ENCODE measurements at regions not wholly inside any gene's neighbourhood (a gene's known extent, or its start where the extent isn't known, plus 50 kb on each side); places are given as distances from the start of the nearest gene placed in this dataset.

- in situ Hi-C loops (cut with HindIII; ENCODE audit: low pct_unique_long_range_greater_than_20kb, low sequenced_read_pairs): no loop called here
- DNase-seq (ENCODE audit: low read depth): no peak
Observed at GRCh38 chr7:46719616-46720015, 798.5 kb upstream of the IGFBP3 start.

GRCh38 chr7:46716926-46717325 is 795.9 kb upstream of the IGFBP3 start:
- in situ Hi-C loops (cut with HindIII; ENCODE audit: low pct_unique_long_range_greater_than_20kb, low sequenced_read_pairs): no loop called here

GRCh38 chr7:46715579-46715978 is 794.5 kb upstream of the IGFBP3 start:
- no peak for DNase-seq (ENCODE audit: low read depth)
- in situ Hi-C loops (cut with HindIII; ENCODE audit: low pct_unique_long_range_greater_than_20kb, low sequenced_read_pairs): no loop called here

More at GRCh38 chr7:46716926-46717325, 795.9 kb upstream of the IGFBP3 start:
- no peak for DNase-seq (ENCODE audit: low read depth)

GRCh38 chr7:46714904-46715303 is 793.8 kb upstream of the IGFBP3 start:
- in situ Hi-C loops (cut with HindIII; ENCODE audit: low pct_unique_long_range_greater_than_20kb, low sequenced_read_pairs): no loop called here
- no peak for DNase-seq (ENCODE audit: low read depth)

- DNase-seq (ENCODE audit: low read depth): peak; percentile 44
- in situ Hi-C loops (cut with HindIII; ENCODE audit: low pct_unique_long_range_greater_than_20kb, low sequenced_read_pairs): no loop called here
Observed at GRCh38 chr7:46713868-46714596, 793.0 kb upstream of the IGFBP3 start.

- in situ Hi-C loops (cut with HindIII; ENCODE audit: low pct_unique_long_range_greater_than_20kb, low sequenced_read_pairs): no loop called here
- DNase-seq (ENCODE audit: low read depth): no peak
Observed at GRCh38 chr7:46710927-46711326, 789.9 kb upstream of the IGFBP3 start.

- in situ Hi-C loops (cut with HindIII; ENCODE audit: low pct_unique_long_range_greater_than_20kb, low sequenced_read_pairs): no loop called here
- peak; percentile 54 for DNase-seq (ENCODE audit: low read depth)
Observed at GRCh38 chr7:46707973-46708372, 786.9 kb upstream of the IGFBP3 start.

- in situ Hi-C loops (cut with HindIII; ENCODE audit: low pct_unique_long_range_greater_than_20kb, low sequenced_read_pairs): no loop called here
- DNase-seq (ENCODE audit: low read depth): peak; percentile 50
Observed at GRCh38 chr7:46705386-46706255, 784.5 kb upstream of the IGFBP3 start.

GRCh38 chr7:46696741-46697140 is 775.7 kb upstream of the IGFBP3 start:
- in situ Hi-C loops (cut with HindIII; ENCODE audit: low pct_unique_long_range_greater_than_20kb, low sequenced_read_pairs): no loop called here
- no peak for DNase-seq (ENCODE audit: low read depth)

- in situ Hi-C loops (cut with HindIII; ENCODE audit: low pct_unique_long_range_greater_than_20kb, low sequenced_read_pairs): no loop called here
- no peak for DNase-seq (ENCODE audit: low read depth)
Observed at GRCh38 chr7:46695051-46695708, 774.1 kb upstream of the IGFBP3 start.

- DNase-seq (ENCODE audit: low read depth): no peak
- in situ Hi-C loops (cut with HindIII; ENCODE audit: low pct_unique_long_range_greater_than_20kb, low sequenced_read_pairs): no loop called here
Observed at GRCh38 chr7:46694058-46694457, 773.0 kb upstream of the IGFBP3 start.

GRCh38 chr7:46687203-46687602 is 766.1 kb upstream of the IGFBP3 start:
- in situ Hi-C loops (cut with HindIII; ENCODE audit: low pct_unique_long_range_greater_than_20kb, low sequenced_read_pairs): no loop called here
- DNase-seq (ENCODE audit: low read depth): no peak

- DNase-seq (ENCODE audit: low read depth): no peak
- in situ Hi-C loops (cut with HindIII; ENCODE audit: low pct_unique_long_range_greater_than_20kb, low sequenced_read_pairs): no loop called here
Observed at GRCh38 chr7:46685051-46685450, 764.0 kb upstream of the IGFBP3 start.

GRCh38 chr7:46682836-46683624 is 762.0 kb upstream of the IGFBP3 start:
- DNase-seq (ENCODE audit: low read depth): peak; percentile 14
- in situ Hi-C loops (cut with HindIII; ENCODE audit: low pct_unique_long_range_greater_than_20kb, low sequenced_read_pairs): no loop called here

- in situ Hi-C loops (cut with HindIII; ENCODE audit: low pct_unique_long_range_greater_than_20kb, low sequenced_read_pairs): no loop called here
- DNase-seq (ENCODE audit: low read depth): no peak
Observed at GRCh38 chr7:46681865-46682503, 760.9 kb upstream of the IGFBP3 start.

- in situ Hi-C loops (cut with HindIII; ENCODE audit: low pct_unique_long_range_greater_than_20kb, low sequenced_read_pairs): no loop called here
- DNase-seq (ENCODE audit: low read depth): peak; percentile 66
Observed at GRCh38 chr7:46680147-46680546, 759.1 kb upstream of the IGFBP3 start.

GRCh38 chr7:46679671-46680070 is 758.6 kb upstream of the IGFBP3 start:
- peak; percentile 64 for DNase-seq (ENCODE audit: low read depth)
- in situ Hi-C loops (cut with HindIII; ENCODE audit: low pct_unique_long_range_greater_than_20kb, low sequenced_read_pairs): no loop called here

- DNase-seq (ENCODE audit: low read depth): no peak
- in situ Hi-C loops (cut with HindIII; ENCODE audit: low pct_unique_long_range_greater_than_20kb, low sequenced_read_pairs): no loop called here
Observed at GRCh38 chr7:46678421-46678820, 757.3 kb upstream of the IGFBP3 start.

All from Caki2 (cell line).